NCI-H2081 treated with DMSO at 0.1 percent for 48 hours (cell line): ENCODE measurements at regions not wholly inside any gene's neighbourhood (a gene's known extent, or its start where the extent isn't known, plus 50 kb on each side); places are given as distances from the start of the nearest gene placed in this dataset.

Experiments used
- DNase-seq: peaks from one replicate; lab custom pipeline; 2025; lab: John Stamatoyannopoulos, UW

DNA sequence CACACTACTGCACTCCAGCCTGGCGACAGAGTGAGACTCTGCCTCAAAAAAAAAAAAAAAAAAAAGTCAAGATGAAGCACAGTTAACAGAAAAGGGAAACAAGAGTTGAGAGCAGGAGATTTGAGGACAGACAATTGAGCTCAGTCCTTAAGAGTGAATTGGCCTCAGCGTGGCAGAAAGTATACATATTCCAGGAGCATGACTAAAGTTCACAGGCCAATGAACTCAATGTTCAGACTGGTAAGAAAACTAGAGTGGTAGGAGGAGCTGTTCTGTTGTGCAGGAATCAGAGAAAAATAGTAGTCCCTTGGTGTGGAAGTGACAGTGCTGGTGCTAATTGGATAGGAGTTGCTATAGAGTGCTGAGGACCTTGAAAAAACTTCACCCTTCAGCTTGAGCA is 60.0 kb downstream of the NRN1 start:
- DNase-seq = no peak

GRCh38 chr6:5946181-5946580 is 60.5 kb downstream of the NRN1 start:
- no peak for DNase-seq

- DNase-seq = no peak
These were observed 63.1 kb downstream of the NRN1 start for GRCh38 chr6:5943591-5943990.

- DNase-seq = no peak
These were observed 64.1 kb downstream of the NRN1 start for GRCh38 chr6:5942591-5942990.

DNA sequence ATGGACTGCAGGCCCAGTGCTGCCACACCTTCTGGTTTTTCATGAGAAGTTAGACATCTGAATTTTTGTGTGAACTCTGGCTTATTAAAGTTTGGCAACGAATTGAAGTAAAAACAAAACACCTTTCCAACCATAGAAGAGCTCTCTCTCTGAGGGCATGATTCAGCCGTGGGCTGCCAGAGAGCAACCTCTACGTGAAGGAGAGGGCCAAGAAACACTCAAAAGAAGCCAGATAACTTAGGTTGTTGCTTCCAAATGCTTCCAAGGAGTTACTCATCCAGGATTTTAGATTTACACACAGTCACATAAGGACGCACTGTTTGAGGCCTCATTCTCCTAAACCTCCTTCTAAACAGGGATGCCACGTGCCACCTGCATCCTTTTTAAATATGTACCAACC is 65.5 kb downstream of the NRN1 start:
- no peak for DNase-seq

DNA sequence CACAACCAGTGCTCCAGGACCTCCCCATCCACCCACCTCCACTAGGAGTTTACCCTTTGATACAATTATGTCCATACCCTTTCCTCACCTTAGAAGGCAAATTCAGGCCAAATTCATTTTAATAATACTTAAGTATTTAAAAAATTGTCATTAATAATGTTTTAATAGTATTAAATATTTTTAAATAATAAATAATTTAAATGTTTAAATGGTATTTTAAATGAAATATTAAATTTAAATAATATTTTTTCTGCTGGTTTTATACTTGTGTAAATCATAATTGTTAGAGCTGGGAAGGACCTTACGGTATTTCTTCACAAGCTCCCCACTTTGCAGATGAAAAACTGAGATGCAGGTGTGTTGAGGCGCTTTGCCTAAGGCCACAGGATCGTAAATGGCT is 67.8 kb downstream of the NRN1 start:
- no peak for DNase-seq

GRCh38 chr6:5937936-5938706 is 68.6 kb downstream of the NRN1 start:
- no peak for DNase-seq

DNA sequence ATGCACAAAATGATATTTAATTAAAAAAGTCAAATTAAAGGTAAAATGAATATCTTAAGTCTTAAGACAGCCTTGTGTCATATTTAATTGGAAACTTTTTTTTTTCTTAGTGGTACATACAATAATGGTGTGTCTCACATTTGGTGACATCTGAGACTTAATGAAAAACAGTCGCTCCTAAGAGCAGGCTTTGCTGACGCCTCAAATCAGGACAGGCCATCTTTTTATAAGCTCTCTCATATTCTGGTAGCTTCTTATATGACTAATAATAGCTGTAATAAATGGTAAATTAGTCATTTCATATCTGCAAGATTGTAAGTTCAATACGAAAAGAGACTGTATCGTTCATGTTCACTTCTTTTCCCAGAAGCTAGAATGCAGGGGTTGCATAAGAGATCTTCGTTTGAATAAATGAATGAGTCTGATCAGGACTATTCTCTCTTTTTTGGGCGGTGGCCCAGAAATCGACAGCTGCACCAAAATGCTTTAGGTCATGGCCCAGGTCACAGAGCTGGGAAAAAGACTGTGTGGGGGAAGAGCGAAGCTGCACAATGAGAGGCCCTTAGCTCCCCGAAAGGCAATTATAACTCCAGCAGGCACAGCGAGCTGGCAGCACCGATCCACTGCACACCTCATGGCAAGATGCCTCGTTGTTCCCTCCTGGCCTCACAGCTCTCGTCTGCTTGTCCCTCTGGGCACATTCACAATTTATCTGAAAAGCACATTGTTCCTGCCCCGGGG is 69.4 kb downstream of the NRN1 start:
- DNase-seq = no peak

- no peak for DNase-seq
These were observed 70.1 kb downstream of the NRN1 start for GRCh38 chr6:5936631-5937030.

DNA sequence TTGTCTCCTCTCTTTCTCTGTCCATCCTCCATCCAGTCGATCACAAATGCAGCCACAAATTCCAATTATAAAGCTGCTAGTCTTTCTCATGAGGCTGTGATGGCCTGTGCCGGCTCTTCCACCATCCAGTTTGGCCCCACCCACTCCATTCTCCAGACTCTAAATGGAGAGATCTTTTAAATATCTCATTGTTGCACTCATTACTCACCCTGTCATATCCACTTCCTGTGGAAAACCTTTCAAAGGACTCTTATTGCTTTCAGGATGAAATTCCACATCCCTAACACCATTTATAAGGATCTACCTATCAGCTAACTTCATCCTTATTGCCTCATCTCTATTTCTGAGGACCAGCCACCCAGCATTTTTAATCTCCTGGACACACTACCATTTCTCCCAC is 70.6 kb downstream of the NRN1 start:
- no peak for DNase-seq

GRCh38 chr6:5930968-5931367 is 75.8 kb downstream of the NRN1 start:
- DNase-seq = no peak

GRCh38 chr6:5930143-5930770 is 76.5 kb downstream of the NRN1 start:
- DNase-seq = no peak

GRCh38 chr6:5923840-5924239 is 82.9 kb downstream of the NRN1 start:
- DNase-seq = no peak

GRCh38 chr6:5922230-5922629 is 84.5 kb downstream of the NRN1 start:
- no peak for DNase-seq

- DNase-seq = no peak
These were observed 97.0 kb downstream of the NRN1 start for GRCh38 chr6:5909721-5910120.

GRCh38 chr6:5906842-5907241 is 99.9 kb downstream of the NRN1 start:
- DNase-seq = no peak

GRCh38 chr6:5906340-5906670 is 100.4 kb downstream of the NRN1 start:
- no peak for DNase-seq

DNA sequence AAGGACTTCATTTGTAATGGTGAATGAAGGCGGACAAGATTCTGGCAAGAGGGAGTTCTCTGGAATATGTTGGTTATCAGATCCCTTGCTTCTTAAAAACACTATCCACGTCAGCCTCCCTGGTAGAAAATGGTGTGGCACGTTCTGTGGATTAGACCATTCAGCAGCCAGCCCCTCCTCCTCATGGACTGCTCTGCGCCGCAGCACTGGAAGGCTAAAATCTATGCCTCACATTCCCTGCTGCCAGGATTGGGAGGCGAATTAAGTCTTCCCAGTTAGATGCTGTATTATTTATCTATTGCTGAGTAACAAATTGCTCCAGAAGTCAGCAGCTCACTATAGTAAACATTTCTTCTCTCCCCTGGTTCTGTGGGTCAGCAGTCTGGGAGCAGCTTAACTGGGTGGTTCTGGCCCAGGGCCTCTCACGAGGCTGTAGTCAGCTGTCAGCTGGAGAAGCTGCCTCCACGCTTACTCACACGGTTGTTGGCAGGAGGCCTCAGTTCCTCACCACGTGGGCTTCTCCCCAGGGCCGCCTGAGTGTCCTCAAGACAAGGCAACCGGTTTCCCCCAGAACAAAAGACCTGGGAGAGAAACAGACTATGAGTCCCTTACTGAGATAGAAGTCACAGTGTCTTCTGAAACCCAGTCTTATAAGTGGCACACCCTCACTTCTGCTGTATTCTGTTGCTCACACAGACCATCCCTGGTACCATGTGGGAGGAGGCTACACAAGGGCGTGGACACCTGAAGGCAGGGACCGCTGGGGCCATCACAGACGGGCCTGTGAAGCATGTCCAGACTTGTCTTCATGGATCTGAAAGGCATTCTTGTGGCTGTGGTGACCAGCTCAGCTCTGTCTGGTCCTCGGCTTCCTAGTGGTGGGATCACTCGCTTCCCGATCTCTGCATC is 101.0 kb downstream of the NRN1 start:
- DNase-seq = no peak

- DNase-seq = no peak
These were observed 102.2 kb downstream of the NRN1 start for GRCh38 chr6:5904532-5904931.

DNA sequence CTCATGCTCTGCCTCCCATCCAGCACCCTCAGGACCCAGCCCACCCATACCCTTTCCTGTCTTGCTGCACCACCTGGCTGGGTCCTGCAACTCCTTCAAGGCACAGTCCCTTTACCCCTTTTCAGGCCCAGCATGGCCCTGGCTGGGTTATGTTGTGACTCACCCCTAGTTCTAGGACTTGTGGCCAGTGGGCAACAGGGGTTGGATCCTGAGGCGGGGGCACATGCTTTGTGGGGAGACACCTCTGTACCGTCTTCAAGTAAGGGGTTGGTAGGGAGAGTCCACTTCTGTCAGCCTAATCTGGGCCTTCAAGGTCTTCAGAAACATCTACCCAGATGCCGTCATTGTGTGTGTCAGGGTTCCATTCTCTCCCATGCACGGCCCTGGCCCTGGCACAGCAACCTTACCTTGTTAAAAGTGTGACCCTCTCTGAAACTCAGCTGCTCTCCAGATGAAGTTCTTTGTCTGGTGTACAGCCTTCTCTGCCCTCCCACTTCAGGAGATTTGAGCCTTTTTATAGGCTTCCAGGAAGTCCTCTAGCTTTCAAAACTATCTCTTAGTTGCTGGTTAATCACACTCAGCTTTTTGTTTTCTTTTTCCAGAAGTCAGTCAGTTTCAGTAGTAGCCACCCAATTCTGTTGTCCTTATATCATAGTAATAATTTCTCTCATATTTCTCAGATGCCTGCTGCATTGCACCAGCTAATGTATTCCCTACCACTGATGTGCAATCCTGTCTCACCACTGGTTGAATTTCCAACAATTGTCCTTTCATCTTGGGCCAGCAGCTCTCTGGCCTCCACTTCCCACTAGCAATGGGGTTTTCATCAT is 107.3 kb downstream of the NRN1 start:
- no peak for DNase-seq

GRCh38 chr6:5898563-5898962 is 108.2 kb downstream of the NRN1 start:
- DNase-seq = no peak
